B cell (primary cell): ENCODE measurements at regions not wholly inside any gene's neighbourhood (a gene's known extent, or its start where the extent isn't known, plus 50 kb on each side); places are given as distances from the start of the nearest gene placed in this dataset.

Experiments
- ATAC-seq: fragments of 200-7000 bp; cut with Tn5 transposase; one replicate; pipeline ENCODE4 v1.10.0; 2021; ENCODE audit warnings: low read depth, mild to moderate bottlenecking, moderate number of reproducible peaks, moderate library complexity
- CTCF ChIA-PET: fragments of 350-600 bp; sonication (Branson Sonifier 250); formaldehyde crosslinking; loops from one replicate; lab custom pipeline; 2021; ENCODE audit warnings: antibody characterized with exemption, inconsistent platforms; lab: Charles Lee
- POLR2A ChIA-PET: fragments of 350-600 bp; sonication (Branson Sonifier 250); formaldehyde crosslinking; loops from one replicate; lab custom pipeline; 2021; ENCODE audit warnings: antibody characterized with exemption; lab: Charles Lee
- DNase-seq: peaks from one replicate; pipeline ENCODE4 v3.0.0; 2013
- H2AFZ ChIP-seq: 2 replicates; pipeline ENCODE4 v1.6.1; 2012; ENCODE audit warnings: mild to moderate bottlenecking, low read depth, low read length; ENCODE audit not compliant: insufficient read depth, poor library complexity, severe bottlenecking
- H3K27ac ChIP-seq, 2 donors: 1 replicate in 1 of 2; 2 replicates in 1 of 2; pipeline ENCODE4 v1.5.1; 2012 to 2013; ENCODE audit warnings: low read length in 2 of 2, mild to moderate bottlenecking in 2 of 2, moderate library complexity in 1 of 2
- H3K27me3 ChIP-seq, 4 experiments: fragments of 200-600 bp in 1 of 4; sonication (generic) in 1 of 4; replicated peaks in 1 of 4; 1 replicate in 2 of 4; 2 replicates in 2 of 4; pipeline versions ENCODE4 v1.6.1 to v1.7.0; 2013 to 2016; ENCODE audit warnings: low read length in 3 of 4, mild to moderate bottlenecking in 2 of 4, mixed read lengths in 1 of 4, moderate library complexity in 1 of 4; ENCODE audit not compliant: insufficient read depth in 4 of 4, control insufficient read depth in 3 of 4; ENCODE audit errors: control extremely low read depth in 1 of 4
- H3K36me3 ChIP-seq, 2 experiments: replicated peaks in 1 of 2; 1 replicate in 1 of 2; 2 replicates in 1 of 2; pipeline versions ENCODE4 v1.6.1 to v1.7.1; 2013; ENCODE audit warnings: low read length in 1 of 2; ENCODE audit not compliant: insufficient read depth in 2 of 2, control insufficient read depth in 1 of 2; ENCODE audit errors: control extremely low read depth in 1 of 2, extremely low read depth in 1 of 2
- H3K4me1 ChIP-seq, 2 donors: fragments of 200-600 bp in 1 of 2; sonication (generic) in 1 of 2; 1 replicate in 1 of 2; 2 replicates in 1 of 2; pipeline versions ENCODE4 v1.5.1 to v1.6.1; 2013 to 2017; ENCODE audit warnings: low read length in 2 of 2; ENCODE audit not compliant: control insufficient read depth in 2 of 2, insufficient read depth in 2 of 2
- H3K4me2 ChIP-seq: replicated peaks from 2 replicates; pipeline ENCODE3; 2012; ENCODE audit warnings: mild to moderate bottlenecking, low read depth, low read length; ENCODE audit not compliant: poor library complexity, severe bottlenecking
- H3K4me3 ChIP-seq, 5 experiments: fragments of 200-600 bp in 1 of 5; sonication (generic) in 1 of 5; 1 replicate in 3 of 5; 2 replicates in 2 of 5; pipeline versions ENCODE4 v1.5.1 to v1.7.0; 2011 to 2016; ENCODE audit warnings: low read length in 4 of 5, mild to moderate bottlenecking in 4 of 5, low read depth in 2 of 5, control low read depth in 1 of 5, moderate library complexity in 1 of 5; ENCODE audit not compliant: insufficient read depth in 1 of 5; ENCODE audit errors: control extremely low read depth in 1 of 5, extremely low read depth in 1 of 5
- H3K79me2 ChIP-seq: fragments of 200-600 bp; sonication (generic); one replicate; pipeline ENCODE4 v1.6.0; 2016; ENCODE audit warnings: low read length; ENCODE audit not compliant: control insufficient read depth, insufficient read depth
- H3K9ac ChIP-seq: fragments of 200-600 bp; sonication (generic); 2 replicates; pipeline ENCODE4 v1.6.1; 2017; ENCODE audit warnings: mild to moderate bottlenecking, low read length, moderate library complexity
- H3K9me3 ChIP-seq, 3 donors: one replicate each; pipeline versions ENCODE4 v1.6.1 to v1.7.1; 2013; ENCODE audit warnings: low read length in 2 of 3; ENCODE audit not compliant: control insufficient read depth in 2 of 3, insufficient read depth in 1 of 3; ENCODE audit errors: control extremely low read depth in 1 of 3
- H4K20me1 ChIP-seq: 2 replicates; pipeline ENCODE4 v1.6.0; 2012; ENCODE audit warnings: mild to moderate bottlenecking, low read length; ENCODE audit not compliant: insufficient read depth, control insufficient read depth, poor library complexity, severe bottlenecking
- H3K27ac Mint-ChIP-seq: one replicate; pipeline ENCODE4 v1.8.0; 2021; ENCODE audit warnings: mixed read lengths
- H3K27me3 Mint-ChIP-seq: one replicate; pipeline ENCODE4 v1.8.0; 2021; ENCODE audit warnings: mixed read lengths
- H3K4me1 Mint-ChIP-seq: one replicate; pipeline ENCODE4 v1.8.0; 2021; ENCODE audit warnings: mixed read lengths
- H3K4me3 Mint-ChIP-seq: one replicate; pipeline ENCODE4 v1.8.0; 2021; ENCODE audit warnings: mixed read lengths
- H3K9me3 Mint-ChIP-seq: one replicate; pipeline ENCODE4 v1.8.0; 2022; ENCODE audit warnings: mixed read lengths; ENCODE audit not compliant: insufficient read depth
- EZH2 ChIP-seq: IDR thresholded peaks from 2 replicates; pipeline ENCODE4 v1.6.1; 2012; ENCODE audit warnings: borderline replicate concordance, low read depth, mild to moderate bottlenecking, moderate library complexity, low read length; ENCODE audit not compliant: insufficient read depth, poor library complexity, severe bottlenecking
- WGBS: methylation state at CpG from one replicate; pipeline ENCODE4 v1.1.5; 2013; ENCODE audit warnings: missing lambda C conversion rate; ENCODE audit not compliant: insufficient coverage; 5-methylcytosine and 5-hydroxymethylcytosine counted together
- intact Hi-C: fragments of 100-400 bp; cut with micrococcal nuclease; formaldehyde crosslinking; loops from one replicate; pipeline ENCODE4 v1.10.0; 2022
- TF ChIP-seq, protein P1 (sequence below): fragments of 200-600 bp; IDR thresholded peaks from one replicate; pipeline ENCODE4 v1.8.0; 2022; ENCODE audit warnings: antibody characterized with exemption, mild to moderate bottlenecking

DNA sequence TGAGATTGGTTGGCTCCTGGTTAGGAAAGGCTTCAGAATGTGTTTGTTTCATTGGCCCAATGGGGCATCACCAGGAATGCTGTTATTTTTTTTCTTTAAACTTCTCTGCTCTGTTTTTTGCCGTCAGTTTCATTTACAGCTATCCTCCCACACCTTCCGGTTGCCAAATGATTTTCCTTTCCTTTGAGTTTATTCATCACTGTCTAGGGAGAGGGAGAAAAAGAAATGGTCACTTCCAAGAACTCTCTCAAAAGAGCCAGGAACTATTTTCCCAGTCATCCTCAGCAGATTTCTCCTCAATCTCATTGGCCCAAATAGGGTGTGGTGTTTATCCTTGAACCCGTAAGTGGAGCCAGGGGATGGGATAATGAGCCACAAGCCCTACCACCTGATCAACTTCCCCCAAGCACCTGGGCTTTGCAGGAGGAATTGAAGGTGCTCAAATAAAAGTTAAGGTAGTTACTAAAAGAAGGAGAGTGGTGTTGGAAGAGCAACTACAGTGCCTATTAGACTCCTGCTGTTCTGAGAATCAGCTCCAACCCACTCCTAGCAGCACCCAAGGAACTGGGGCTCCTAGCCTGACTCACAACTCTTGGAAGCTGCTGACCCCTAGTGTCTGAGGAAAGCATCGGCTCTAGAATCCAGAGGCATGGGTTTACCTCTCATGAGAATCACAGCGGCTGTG, 183.8 kb upstream of the IL12A start:
- CTCF ChIA-PET: interaction anchor here (1.0 to 1.7 kb wide), 2 partner anchors 483 to 958 kb away, joined by 3 to 6 read pairs; no protein-coding TSS in a partner anchor
- TF ChIP-seq EZH2: no peak
- TF ChIP-seq, protein P1, sequence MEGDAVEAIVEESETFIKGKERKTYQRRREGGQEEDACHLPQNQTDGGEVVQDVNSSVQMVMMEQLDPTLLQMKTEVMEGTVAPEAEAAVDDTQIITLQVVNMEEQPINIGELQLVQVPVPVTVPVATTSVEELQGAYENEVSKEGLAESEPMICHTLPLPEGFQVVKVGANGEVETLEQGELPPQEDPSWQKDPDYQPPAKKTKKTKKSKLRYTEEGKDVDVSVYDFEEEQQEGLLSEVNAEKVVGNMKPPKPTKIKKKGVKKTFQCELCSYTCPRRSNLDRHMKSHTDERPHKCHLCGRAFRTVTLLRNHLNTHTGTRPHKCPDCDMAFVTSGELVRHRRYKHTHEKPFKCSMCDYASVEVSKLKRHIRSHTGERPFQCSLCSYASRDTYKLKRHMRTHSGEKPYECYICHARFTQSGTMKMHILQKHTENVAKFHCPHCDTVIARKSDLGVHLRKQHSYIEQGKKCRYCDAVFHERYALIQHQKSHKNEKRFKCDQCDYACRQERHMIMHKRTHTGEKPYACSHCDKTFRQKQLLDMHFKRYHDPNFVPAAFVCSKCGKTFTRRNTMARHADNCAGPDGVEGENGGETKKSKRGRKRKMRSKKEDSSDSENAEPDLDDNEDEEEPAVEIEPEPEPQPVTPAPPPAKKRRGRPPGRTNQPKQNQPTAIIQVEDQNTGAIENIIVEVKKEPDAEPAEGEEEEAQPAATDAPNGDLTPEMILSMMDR: peak; percentile 55
- no peaks in the 10 kb centered on the region for H3K4me1 Mint-ChIP-seq
- Histone ChIP-seq H3K27me3 (no peaks in the 10 kb centered on the region), H3K4me2 (no peak overlapping the region), H3K9ac (no peak overlapping the region), H2AFZ (no peak overlapping the region), H3K36me3 (no peaks in the 10 kb centered on the region), H3K4me1 (no peaks in the 10 kb centered on the region), H3K27ac (no peak overlapping the region), H3K4me3 (no peak overlapping the region), H4K20me1 (no peaks in the 10 kb centered on the region), H3K79me2 (no peaks in the 10 kb centered on the region), H3K9me3 (no peaks in the 10 kb centered on the region)
- WGBS: no CpG with 5 or more reads among the region's 5 CpGs
- intact Hi-C loops: loop anchor here (1.0 kb wide), 1 partner anchor 545 kb away; no protein-coding TSS in a partner anchor
- H3K27me3 Mint-ChIP-seq: peaks cover 5% of the 10 kb centered on the region
- no peaks in the 10 kb centered on the region for H3K9me3 Mint-ChIP-seq
- no peak overlapping the region for H3K27ac Mint-ChIP-seq
- peak; percentile 33 for ATAC-seq
- H3K4me3 Mint-ChIP-seq: no peak overlapping the region
- POLR2A ChIA-PET: no interaction called here
- DNase-seq: peak; percentile 27

DNA sequence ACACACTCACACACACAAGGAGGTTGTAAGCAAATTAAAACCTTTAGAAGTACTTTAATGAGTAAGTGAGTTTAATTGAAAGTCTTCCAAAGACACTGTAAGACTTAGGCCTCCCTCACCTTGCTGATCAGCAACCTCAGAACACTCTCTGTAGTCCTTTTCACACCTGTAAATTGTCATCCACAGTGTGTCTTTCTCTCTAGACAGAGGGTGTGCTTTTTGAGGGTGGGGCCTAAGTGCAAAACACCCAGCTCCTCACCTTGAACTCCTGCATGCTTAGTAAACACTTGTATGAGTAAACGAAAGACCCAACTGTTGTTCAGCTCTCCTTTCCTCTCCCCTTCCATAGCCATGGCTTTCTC, 183.2 kb upstream of the IL12A start:
- ChIA-PET POLR2A (no interaction called here), CTCF (interaction anchor here (1.0 to 1.7 kb wide), 2 partner anchors 483 to 959 kb away, joined by 3 to 6 read pairs; no protein-coding TSS in a partner anchor)
- H3K27me3 ChIP-seq: no peaks in the 10 kb centered on the region
- H3K4me1 ChIP-seq: no peaks in the 10 kb centered on the region
- no peaks in the 10 kb centered on the region for H3K79me2 ChIP-seq
- no peak for TF ChIP-seq EZH2
- TF ChIP-seq, protein P1: no peak
- H3K27ac ChIP-seq: no peak overlapping the region
- H2AFZ ChIP-seq: no peak overlapping the region
- no peak overlapping the region for H3K9ac ChIP-seq
- H3K4me2 ChIP-seq: no peak overlapping the region
- no peaks in the 10 kb centered on the region for H3K36me3 ChIP-seq
- intact Hi-C loops: loop anchor here (1.0 kb wide), 1 partner anchor 545 kb away; no protein-coding TSS in a partner anchor
- H3K4me3 ChIP-seq: no peak overlapping the region
- peaks cover 5% of the 10 kb centered on the region for H3K27me3 Mint-ChIP-seq
- H3K4me3 Mint-ChIP-seq: no peak overlapping the region
- DNase-seq (no peak), ATAC-seq (no peak)
- no CpG with 5 or more reads among the region's 1 CpG for WGBS
- H3K4me1 Mint-ChIP-seq: no peaks in the 10 kb centered on the region
- H3K9me3 Mint-ChIP-seq: no peaks in the 10 kb centered on the region
- H3K27ac Mint-ChIP-seq: no peak overlapping the region
- no peaks in the 10 kb centered on the region for H3K9me3 ChIP-seq
- H4K20me1 ChIP-seq: no peaks in the 10 kb centered on the region
